ENCODE measurements at regions not wholly inside any gene's neighbourhood (a gene's known extent, or its start where the extent isn't known, plus 50 kb on each side); places are given as distances from the start of the nearest gene placed in this dataset.

GRCh38 chr6:44712353-44713111 is 325.0 kb downstream of the CDC5L start:
- no peak for DNase-seq (ENCODE audit: low spot score)

DNA sequence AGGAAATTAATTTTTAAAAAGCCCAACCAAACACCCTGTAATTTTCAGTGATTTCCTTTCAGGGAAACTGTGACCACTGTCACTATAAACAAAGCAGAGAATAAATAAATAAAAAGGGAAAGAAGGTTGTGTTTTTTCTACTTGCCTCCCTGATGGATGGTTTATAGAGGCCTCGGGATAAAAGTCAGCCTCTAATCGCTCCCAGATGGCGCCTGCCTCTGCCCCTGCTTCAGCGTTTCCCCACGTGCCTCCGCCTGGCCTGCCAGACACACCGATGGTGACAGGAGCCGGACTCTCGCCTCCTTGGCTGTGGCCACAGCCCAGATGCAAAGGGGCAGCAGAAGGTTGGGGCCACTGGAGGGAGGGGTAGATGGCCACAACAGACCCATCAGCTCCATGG is 327.7 kb downstream of the CDC5L start:
- DNase-seq (ENCODE audit: low spot score) = no peak

GRCh38 chr6:44715925-44716324 is 328.4 kb downstream of the CDC5L start:
- no peak for DNase-seq (ENCODE audit: low spot score)

DNA sequence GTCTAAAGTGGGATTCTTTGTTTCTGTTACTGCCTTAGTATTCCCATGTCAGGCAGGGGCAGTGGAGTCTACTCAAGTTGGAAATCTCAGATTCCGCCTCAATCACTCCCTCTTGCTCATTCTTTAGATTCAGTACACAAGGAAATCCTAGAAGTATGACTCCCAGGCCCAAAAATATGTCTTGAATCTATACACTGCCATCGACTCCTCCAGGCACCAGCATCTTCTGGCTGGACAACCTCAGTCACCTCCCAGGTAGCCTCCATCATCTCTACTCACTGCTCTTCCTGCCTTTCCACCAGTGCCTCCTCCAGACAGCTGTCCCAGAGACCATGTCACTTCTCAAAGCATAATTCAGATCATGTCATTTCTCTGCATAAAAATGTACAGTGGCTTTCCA is 329.9 kb downstream of the CDC5L start:
- DNase-seq (ENCODE audit: low spot score) = no peak

DNA sequence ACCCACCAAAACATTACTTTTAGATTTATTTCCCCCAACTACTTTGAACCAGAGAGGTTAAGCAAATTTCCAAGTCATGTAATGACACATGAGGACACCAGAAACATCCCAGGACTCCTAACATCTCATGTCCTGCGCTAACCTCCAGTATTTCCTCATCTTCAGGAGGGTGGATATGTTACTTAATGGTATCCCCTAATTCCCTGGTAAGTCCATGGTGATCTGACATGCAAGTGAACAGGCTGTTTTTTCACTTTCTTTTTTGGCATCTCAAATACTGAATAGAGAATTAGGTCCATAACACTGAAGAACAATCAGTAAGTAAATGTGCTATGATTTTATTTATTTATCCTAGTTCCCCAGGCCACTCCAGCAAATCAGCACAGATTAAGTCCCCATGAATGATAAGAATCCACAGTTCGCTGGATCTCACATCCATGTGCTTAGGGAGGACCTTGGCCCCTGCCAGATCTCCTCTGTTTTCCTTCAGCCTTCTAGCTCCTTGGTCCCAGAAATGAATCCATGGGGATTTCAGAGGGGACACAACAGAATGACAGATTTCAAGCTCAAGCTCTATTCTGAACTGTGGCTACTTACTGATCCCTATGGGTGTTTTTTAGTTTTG is 334.6 kb downstream of the CDC5L start:
- no peak for DNase-seq (ENCODE audit: low spot score)

GRCh38 chr6:44722736-44723135 is 335.2 kb downstream of the CDC5L start:
- DNase-seq (ENCODE audit: low spot score) = no peak

DNA sequence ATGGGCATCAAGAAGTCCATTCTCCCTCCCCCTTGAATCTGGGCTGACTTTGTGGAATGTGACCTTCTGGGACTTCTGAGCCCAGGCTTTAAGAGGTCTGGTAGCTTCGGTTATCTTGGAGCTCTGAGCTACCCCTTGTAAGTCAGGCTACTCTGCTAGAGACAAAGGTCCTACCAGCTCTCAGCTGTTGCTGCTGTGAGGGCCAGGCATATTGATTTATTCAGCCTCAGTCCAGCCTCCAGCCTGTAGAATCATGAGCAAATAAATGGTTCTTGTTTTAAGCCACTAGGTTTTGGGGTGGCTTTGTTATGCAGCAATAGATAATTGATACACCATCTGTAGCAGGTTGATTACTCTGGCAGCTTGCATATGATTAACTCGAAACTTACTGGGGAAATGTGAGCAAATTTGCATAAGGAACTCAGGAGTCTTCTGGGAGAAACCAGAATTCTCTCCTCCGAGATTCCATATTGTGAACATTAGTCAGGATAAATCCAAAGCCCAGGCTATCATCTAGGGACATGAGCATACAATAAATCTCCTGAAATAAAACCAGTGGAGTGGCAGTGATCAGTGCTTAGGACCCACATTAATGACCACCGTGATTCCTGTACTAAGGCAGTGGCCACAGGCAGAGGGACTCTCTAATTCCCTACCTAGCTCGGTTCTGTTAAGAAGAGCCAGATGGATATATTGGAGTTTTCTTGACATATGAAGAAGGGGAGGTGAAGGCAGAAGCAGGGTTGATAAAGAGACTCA is 336.1 kb downstream of the CDC5L start:
- DNase-seq (ENCODE audit: low spot score) = no peak

GRCh38 chr6:44725070-44725469 is 337.6 kb downstream of the CDC5L start:
- DNase-seq (ENCODE audit: low spot score) = no peak

- no peak for DNase-seq (ENCODE audit: low spot score)
Measured at GRCh38 chr6:44727651-44728630, 340.4 kb downstream of the CDC5L start.

DNA sequence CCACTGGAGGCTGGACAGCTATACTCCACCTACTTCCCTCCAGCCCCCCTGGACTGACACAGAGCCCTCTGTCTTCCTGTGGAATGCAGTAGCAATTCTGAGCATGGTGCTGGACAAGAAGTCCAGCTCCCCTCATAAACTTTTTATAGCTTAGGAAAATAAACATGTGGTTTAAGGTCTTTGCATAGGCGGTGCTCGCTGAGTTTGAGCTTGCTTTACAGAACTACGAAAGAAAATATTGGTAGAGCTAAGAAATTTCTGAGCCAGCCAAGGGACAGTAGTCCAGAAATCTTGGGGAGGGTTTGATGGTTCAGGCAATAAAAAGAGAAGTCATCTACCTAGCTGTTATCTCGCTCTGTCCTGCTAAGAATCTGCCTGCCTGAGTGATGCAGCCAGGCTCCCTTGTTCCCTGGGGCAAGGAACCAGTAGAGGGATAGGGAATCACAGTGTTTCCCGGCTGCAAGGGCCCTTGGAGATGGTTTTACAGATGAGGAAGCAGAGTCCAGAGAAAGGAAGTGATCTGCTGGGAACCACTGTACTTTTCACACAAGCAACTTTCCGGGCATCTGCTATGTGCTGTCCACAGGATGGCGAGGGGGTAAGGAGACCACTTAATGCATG is 343.4 kb downstream of the CDC5L start:
- DNase-seq (ENCODE audit: low spot score) = peak; percentile 75

- peak; percentile 5 for DNase-seq (ENCODE audit: low spot score)
Measured at GRCh38 chr6:44731485-44732095, 344.1 kb downstream of the CDC5L start.

DNA sequence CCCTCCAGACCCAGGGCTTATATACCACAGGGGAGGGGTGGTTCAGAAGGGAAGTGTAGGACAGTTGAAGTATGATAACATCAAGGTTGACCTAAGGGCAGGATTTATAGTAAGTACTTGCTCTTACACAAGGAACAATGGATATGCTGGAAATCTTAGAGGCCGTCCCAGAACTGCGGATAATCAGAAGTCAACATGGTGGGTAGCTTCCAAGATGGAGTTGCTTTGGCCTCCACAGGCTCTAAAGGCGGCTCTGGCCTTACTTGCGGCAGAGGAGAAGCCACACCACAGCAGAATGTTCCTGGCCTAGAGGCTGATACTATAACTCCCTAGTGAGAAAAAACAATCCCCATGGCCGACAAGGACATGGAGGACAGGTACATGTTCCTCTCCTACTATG is 344.7 kb downstream of the CDC5L start:
- DNase-seq (ENCODE audit: low spot score) = no peak

DNA sequence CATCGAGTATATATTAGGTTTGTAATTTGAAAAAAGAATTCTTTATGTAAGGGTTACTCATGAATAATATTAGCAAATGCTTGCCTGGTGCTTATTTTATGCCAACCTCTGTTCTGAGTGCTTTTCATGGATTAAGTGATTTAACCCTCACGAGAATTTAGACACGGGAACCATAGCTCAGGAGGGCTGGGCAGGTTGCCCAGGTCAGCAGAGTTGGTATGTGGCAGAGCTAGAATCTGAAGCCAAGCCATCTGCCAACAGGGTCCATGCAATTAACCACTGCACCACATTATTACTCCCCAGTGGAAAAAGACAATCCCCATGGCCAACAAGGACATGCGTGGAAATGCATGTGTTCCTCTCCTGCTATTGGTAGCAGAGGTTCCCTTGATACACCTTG is 345.6 kb downstream of the CDC5L start:
- DNase-seq (ENCODE audit: low spot score) = no peak

DNA sequence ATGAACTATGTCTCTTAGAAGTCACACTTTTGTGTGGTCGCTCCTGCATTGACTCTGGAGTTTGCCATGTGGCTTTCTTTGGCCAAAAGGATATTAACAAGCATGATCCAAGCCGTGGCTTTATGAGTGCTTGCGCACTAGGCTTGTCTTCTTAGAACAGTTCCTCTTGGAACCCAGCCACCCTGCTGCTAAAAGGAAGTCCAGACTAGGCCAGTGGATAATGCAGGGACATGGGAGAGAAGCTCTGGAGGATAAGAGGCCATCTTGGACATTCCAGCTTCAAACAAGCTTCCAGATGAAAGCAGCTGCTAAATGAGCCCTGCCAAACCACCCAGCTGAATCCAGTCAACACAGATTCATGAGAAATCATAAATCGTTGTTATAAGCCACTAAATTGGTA is 346.4 kb downstream of the CDC5L start:
- peak; percentile 5 for DNase-seq (ENCODE audit: low spot score)

GRCh38 chr6:44734886-44735629 is 347.6 kb downstream of the CDC5L start:
- no peak for DNase-seq (ENCODE audit: low spot score)

DNA sequence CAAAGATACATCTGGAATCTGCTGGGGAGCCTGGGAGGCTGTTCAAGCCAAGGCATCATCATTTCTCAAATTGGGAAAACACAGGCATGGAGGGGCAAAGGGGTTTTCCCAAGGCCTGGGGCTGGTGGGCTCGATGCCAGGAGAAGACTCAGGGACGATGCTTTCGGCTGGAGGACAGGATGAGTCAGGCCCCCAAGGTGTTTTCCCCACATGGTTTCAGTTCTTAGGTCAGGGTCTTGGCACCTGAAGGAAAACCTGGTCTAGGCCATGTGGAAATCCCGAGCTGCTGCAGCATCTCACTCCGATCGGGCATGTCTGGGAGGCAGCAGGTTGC is 348.1 kb downstream of the CDC5L start:
- no peak for DNase-seq (ENCODE audit: low spot score)

GRCh38 chr6:44737341-44737740 is 349.8 kb downstream of the CDC5L start:
- no peak for DNase-seq (ENCODE audit: low spot score)

DNA sequence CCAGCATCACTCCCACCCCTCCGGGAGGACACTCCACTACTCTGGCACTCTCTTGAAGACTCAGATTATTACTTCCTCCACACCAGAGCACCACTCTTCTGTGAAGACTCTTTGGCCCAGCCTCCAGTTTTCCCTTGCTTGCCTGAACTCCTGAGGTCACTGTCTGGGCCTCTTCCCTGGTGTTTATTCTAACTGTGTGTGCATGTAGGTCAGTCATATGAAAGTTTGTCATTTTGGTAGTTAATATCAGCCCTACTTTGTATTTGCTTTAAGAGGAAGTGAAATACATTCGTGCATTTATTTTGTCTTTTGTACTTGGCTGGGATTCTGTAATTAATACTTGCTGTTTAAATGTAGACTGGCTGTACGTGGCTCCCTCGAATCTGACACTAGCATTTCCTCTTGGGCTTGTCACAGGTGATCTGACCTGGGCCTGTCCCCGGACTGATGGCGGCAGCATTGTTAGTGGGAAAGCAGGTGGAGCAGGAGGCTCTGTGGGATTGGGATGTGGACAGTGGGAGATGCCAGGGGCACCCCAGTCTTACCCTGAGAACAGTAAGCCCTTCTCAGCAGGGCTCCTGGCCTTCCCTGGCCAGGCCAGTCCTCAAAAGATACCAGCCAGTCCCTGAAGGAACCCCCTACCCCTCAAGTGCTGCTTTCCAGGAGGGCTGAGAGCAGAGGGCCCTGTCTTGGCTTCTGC is 350.5 kb downstream of the CDC5L start:
- peak; percentile 2 for DNase-seq (ENCODE audit: low spot score)

DNA sequence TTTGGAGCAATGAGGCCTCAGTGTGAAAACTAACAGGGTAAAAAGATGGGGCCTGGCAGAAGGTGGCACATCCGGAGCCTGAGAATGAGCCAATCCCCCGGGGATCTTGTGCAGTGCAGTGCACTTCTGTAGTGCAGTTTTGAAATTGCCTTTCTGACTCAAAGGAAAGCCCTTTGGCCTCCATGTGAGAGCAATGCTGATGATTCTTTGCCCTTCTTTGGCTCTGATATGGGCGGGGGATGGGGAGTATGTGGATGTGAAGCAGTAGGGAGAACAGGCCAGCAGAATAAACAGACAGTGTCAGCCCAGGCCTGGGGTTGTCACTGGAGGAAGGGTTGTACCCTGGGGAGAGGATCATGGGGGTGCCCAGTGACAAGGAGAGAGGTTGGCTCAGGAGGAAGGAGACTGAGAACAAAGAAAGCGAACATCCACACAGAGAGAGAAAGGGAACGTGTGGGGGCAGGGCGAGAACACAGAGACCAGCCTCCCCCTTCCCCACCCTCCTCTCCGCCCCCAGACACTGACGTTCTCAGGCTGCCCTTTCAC is 351.2 kb downstream of the CDC5L start:
- peak; percentile 59 for DNase-seq (ENCODE audit: low spot score)

- DNase-seq (ENCODE audit: low spot score) = no peak
Measured at GRCh38 chr6:44739181-44739580, 351.7 kb downstream of the CDC5L start.

All from AG08396 (cell line).